ENCODE measurements at regions not wholly inside any gene's neighbourhood (a gene's known extent, or its start where the extent isn't known, plus 50 kb on each side); places are given as distances from the start of the nearest gene placed in this dataset.

DNA sequence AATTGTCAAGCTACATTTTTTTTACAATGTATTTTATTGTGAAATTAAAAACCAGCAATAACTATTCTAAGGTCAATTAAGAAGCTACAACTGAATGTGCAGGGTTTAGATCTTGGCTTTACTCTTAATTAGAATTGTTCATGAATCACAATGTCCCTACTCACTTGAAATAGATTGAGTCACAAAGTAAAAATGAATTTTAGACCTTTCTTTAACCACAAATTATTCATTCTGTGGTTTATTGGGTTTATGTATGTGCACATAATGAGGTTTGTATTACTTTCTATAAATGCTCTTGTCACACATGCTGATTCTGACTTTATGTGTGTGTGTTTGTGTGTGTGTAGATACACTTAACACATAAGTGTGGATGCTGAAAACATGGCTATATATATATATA is 647.0 kb upstream of the AADAT start:
- ATAC-seq (no peak), DNase-seq (no peak)
- H3K36me3 ChIP-seq = no peaks in the 10 kb centered on the region
- intact Hi-C loops (cut with DNase I) = no loop called here
- no peak overlapping the region for H3K27ac ChIP-seq
- H3K4me3 ChIP-seq = no peak overlapping the region
- H3K9me3 ChIP-seq = no peaks in the 10 kb centered on the region
- TF ChIP-seq, protein P1, sequence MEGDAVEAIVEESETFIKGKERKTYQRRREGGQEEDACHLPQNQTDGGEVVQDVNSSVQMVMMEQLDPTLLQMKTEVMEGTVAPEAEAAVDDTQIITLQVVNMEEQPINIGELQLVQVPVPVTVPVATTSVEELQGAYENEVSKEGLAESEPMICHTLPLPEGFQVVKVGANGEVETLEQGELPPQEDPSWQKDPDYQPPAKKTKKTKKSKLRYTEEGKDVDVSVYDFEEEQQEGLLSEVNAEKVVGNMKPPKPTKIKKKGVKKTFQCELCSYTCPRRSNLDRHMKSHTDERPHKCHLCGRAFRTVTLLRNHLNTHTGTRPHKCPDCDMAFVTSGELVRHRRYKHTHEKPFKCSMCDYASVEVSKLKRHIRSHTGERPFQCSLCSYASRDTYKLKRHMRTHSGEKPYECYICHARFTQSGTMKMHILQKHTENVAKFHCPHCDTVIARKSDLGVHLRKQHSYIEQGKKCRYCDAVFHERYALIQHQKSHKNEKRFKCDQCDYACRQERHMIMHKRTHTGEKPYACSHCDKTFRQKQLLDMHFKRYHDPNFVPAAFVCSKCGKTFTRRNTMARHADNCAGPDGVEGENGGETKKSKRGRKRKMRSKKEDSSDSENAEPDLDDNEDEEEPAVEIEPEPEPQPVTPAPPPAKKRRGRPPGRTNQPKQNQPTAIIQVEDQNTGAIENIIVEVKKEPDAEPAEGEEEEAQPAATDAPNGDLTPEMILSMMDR (IDR thresholded peaks at IDR 0.05) = no peak
- no peaks in the 10 kb centered on the region for H3K4me1 ChIP-seq
- no peaks in the 10 kb centered on the region for H3K27me3 ChIP-seq

DNA sequence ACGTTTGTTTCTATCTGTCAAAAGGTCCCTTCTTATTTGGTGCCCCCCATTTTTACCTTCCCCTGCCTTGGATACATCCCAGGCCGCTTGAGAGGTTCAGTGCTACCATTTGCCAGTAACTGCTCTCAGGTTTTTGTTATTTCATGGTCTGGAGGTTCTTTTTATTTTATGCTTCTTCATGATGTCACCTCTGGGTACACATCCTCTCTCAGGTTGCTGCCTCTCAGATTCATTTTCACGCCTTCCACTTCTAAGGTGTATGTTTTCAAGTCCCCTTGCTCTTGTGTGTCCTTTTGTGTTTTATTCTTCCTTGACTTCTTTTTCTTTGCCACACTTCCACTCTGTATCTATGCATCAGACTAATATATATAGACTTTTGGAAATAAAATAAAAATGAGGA is 640.1 kb upstream of the AADAT start:
- intact Hi-C loops (cut with DNase I) = no loop called here
- H3K27me3 ChIP-seq = no peaks in the 10 kb centered on the region
- TF ChIP-seq, protein P1 (IDR thresholded peaks at IDR 0.05) = no peak
- no peaks in the 10 kb centered on the region for H3K4me1 ChIP-seq
- ATAC-seq (no peak), DNase-seq (no peak)
- no peaks in the 10 kb centered on the region for H3K9me3 ChIP-seq
- H3K27ac ChIP-seq = no peak overlapping the region
- H3K36me3 ChIP-seq = no peaks in the 10 kb centered on the region
- H3K4me3 ChIP-seq = no peak overlapping the region

DNA sequence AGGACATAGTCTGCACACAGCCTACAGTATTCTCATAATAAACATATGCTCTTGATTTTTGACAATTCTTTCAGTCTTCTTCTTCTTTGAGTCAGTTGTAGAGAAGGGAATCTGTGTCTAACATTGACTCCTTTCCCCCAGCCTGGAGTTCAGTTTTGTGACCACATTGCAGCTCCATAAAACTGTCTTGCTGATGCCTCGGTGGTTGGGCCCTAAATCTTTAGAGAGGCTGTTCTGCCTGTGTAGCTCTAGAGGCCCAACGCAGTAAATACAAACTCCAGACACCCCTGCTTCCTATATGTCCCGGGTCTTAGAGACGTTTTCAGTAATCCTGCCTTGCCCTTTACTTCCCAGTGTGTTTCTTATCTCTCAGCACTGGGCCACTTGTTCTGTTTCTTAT is 639.5 kb upstream of the AADAT start:
- Histone ChIP-seq H3K36me3 (no peaks in the 10 kb centered on the region), H3K27me3 (no peaks in the 10 kb centered on the region), H3K27ac (no peak overlapping the region), H3K4me3 (no peak overlapping the region), H3K9me3 (no peaks in the 10 kb centered on the region), H3K4me1 (no peaks in the 10 kb centered on the region)
- intact Hi-C loops (cut with DNase I) = no loop called here
- ATAC-seq = no peak
- DNase-seq = no peak
- TF ChIP-seq, protein P1 (IDR thresholded peaks at IDR 0.05) = no peak

DNA sequence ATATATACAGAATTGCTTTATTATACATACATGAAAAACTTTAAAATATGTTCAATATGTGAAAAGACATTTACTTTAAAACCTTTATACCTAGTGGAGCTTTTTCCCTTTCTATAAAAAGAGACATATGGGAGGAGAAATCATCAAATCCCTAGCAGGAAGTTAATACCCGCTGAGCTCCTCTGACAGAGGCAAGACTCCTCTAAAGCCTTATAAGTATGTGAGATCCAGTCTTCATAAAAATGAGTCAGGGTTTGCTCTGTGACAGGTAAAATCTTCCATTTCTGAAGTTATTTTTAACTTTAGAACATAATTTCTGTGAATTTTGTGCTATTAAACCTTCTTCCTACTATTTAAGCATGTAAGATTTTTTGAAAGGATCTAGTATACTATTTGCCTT is 634.4 kb upstream of the AADAT start:
- Histone ChIP-seq H3K27me3 (no peaks in the 10 kb centered on the region), H3K4me3 (no peak overlapping the region), H3K27ac (no peak overlapping the region), H3K4me1 (no peaks in the 10 kb centered on the region), H3K36me3 (no peaks in the 10 kb centered on the region), H3K9me3 (no peaks in the 10 kb centered on the region)
- DNase-seq (no peak), ATAC-seq (no peak)
- TF ChIP-seq, protein P1 (IDR thresholded peaks at IDR 0.05) = no peak
- intact Hi-C loops (cut with DNase I) = no loop called here

- ATAC-seq (no peak), DNase-seq (no peak)
- Histone ChIP-seq H3K4me3 (no peak overlapping the region), H3K36me3 (no peaks in the 10 kb centered on the region), H3K9me3 (no peaks in the 10 kb centered on the region), H3K27ac (no peak overlapping the region), H3K27me3 (no peaks in the 10 kb centered on the region), H3K4me1 (no peaks in the 10 kb centered on the region)
- intact Hi-C loops (cut with DNase I) = no loop called here
- TF ChIP-seq, protein P1 (IDR thresholded peaks at IDR 0.05) = no peak
Observed at GRCh38 chr4:170723171-170723570, 633.4 kb upstream of the AADAT start.

DNA sequence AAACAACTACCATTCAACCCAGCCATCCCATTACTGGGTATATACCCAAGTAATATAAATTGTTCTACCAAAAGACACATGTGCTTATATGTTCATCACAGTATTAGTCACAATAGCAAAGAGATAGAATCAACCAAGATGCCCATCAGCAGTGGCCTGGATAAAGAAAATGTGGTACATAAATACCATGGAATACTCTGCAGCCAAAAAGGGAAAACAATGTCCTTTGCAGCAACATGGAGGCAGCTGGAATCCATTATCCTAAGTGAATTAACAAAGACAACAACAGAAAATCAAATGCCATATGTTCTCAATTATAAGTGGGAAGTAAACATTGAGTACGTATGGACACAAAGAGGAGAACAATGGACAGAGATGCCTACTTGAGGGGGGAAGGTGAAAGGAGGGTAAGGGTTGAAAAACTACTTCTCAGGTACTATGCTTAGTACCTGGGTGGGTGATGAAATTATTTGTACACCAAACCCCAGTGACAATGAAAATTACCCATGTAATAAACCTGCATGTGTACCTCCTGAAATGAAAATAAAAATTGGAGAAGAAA is 632.1 kb upstream of the AADAT start:
- no peak for DNase-seq
- H3K4me1 ChIP-seq = no peaks in the 10 kb centered on the region
- intact Hi-C loops (cut with DNase I) = no loop called here
- TF ChIP-seq, protein P1 (IDR thresholded peaks at IDR 0.05) = no peak
- ATAC-seq = no peak
- no peaks in the 10 kb centered on the region for H3K9me3 ChIP-seq
- no peaks in the 10 kb centered on the region for H3K36me3 ChIP-seq
- no peak overlapping the region for H3K4me3 ChIP-seq
- H3K27me3 ChIP-seq = no peaks in the 10 kb centered on the region
- no peak overlapping the region for H3K27ac ChIP-seq
